IMR-90 (cell line): ENCODE measurements at regions not wholly inside any gene's neighbourhood (a gene's known extent, or its start where the extent isn't known, plus 50 kb on each side); places are given as distances from the start of the nearest gene placed in this dataset.

Source experiments
- ATAC-seq: fragments of 200-7000 bp; cut with Tn5 transposase; 2 replicates; pipeline ENCODE4 v1.9.1; 2020; ENCODE audit warnings: low read depth, mild to moderate bottlenecking, moderate library complexity
- BruUV-seq: library from RNA; stranded (reverse); fragments of 400-500 nt; replicated peaks from 2 replicates; lab custom pipeline; 2021; lab: Mats Ljungman, UMichigan
- CTCF ChIA-PET: fragments of 300-600 bp; formaldehyde crosslinking; extraction: SDS; loops from one replicate; lab custom pipeline; 2021; ENCODE audit warnings: antibody characterized with exemption; lab: Yijun Ruan, JAX
- POLR2A ChIA-PET: fragments of 300-600 bp; sonication (Branson Sonifier 250); formaldehyde crosslinking; loops from one replicate; lab custom pipeline; 2022; ENCODE audit warnings: antibody characterized with exemption; ENCODE audit not compliant: unreplicated experiment; lab: Charles Lee
- DNase-seq: peaks from one replicate; pipeline ENCODE4 v3.0.0; 2013
- H2AFZ ChIP-seq: replicated peaks from 2 replicates; pipeline ENCODE3; 2013; ENCODE audit warnings: low read length, mild to moderate bottlenecking; ENCODE audit not compliant: poor library complexity
- H2AK5ac ChIP-seq: 2 replicates; pipeline ENCODE4 v1.6.1; 2013; ENCODE audit warnings: low read depth, low read length, inconsistent platforms
- H2AK9ac ChIP-seq: replicated peaks from 2 replicates; pipeline ENCODE3; 2013; ENCODE audit warnings: mild to moderate bottlenecking, low read depth, low read length, moderate library complexity; ENCODE audit not compliant: poor library complexity
- H2BK120ac ChIP-seq: 2 replicates; pipeline ENCODE4 v1.6.1; 2013; ENCODE audit warnings: low read depth, low read length, inconsistent platforms
- H2BK15ac ChIP-seq: 3 replicates; pipeline ENCODE4 v1.6.1; 2013; ENCODE audit warnings: low read depth, low read length, inconsistent platforms
- H2BK20ac ChIP-seq: 2 replicates; pipeline ENCODE4 v1.6.1; 2013; ENCODE audit warnings: low read depth, mild to moderate bottlenecking, inconsistent platforms, low read length, moderate library complexity
- H2BK5ac ChIP-seq: 2 replicates; pipeline ENCODE4 v1.6.1; 2013; ENCODE audit warnings: mild to moderate bottlenecking, low read depth, low read length, inconsistent platforms; ENCODE audit not compliant: poor library complexity, severe bottlenecking
- H3K14ac ChIP-seq: replicated peaks from 2 replicates; pipeline ENCODE4 v1.6.1; 2013; ENCODE audit warnings: low read depth, low read length, inconsistent platforms
- H3K18ac ChIP-seq: 2 replicates; pipeline ENCODE4 v1.6.1; 2013; ENCODE audit warnings: low read depth, low read length, control low read depth
- H3K23ac ChIP-seq: 2 replicates; pipeline ENCODE4 v1.6.1; 2013; ENCODE audit warnings: low read depth, low read length, inconsistent platforms
- H3K27ac ChIP-seq: 2 replicates; pipeline ENCODE4 v1.5.1; 2013; ENCODE audit warnings: mild to moderate bottlenecking, control low read depth, low read length; ENCODE audit not compliant: insufficient read depth
- H3K27me3 ChIP-seq: 2 replicates; pipeline ENCODE4 v1.6.1; 2013; ENCODE audit warnings: low read length; ENCODE audit not compliant: control insufficient read depth, insufficient read depth
- H3K36me3 ChIP-seq: 2 replicates; pipeline ENCODE4 v1.6.1; 2013; ENCODE audit warnings: low read length, mixed read lengths; ENCODE audit not compliant: control insufficient read depth, insufficient read depth
- H3K4ac ChIP-seq: 2 replicates; pipeline ENCODE4 v1.6.1; 2013; ENCODE audit warnings: low read depth, low read length, inconsistent platforms
- H3K4me1 ChIP-seq: 2 replicates; pipeline ENCODE4 v1.6.1; 2013; ENCODE audit warnings: low read length, mixed read lengths; ENCODE audit not compliant: control insufficient read depth, insufficient read depth
- H3K4me2 ChIP-seq: 2 replicates; pipeline ENCODE4 v1.6.1; 2013; ENCODE audit warnings: low read depth, mild to moderate bottlenecking, control low read depth, low read length, moderate library complexity
- H3K4me3 ChIP-seq: 2 replicates; pipeline ENCODE4 v1.5.1; 2013; ENCODE audit warnings: low read depth, mild to moderate bottlenecking, control low read depth, low read length, moderate library complexity; ENCODE audit not compliant: insufficient read depth
- H3K56ac ChIP-seq: 2 replicates; pipeline ENCODE4 v1.6.1; 2013; ENCODE audit warnings: low read length, inconsistent platforms; ENCODE audit not compliant: insufficient read depth; ENCODE audit errors: extremely low read depth
- H3K79me1 ChIP-seq, 2 experiments: 2 replicates each; pipeline ENCODE4 v1.6.1; 2013; ENCODE audit warnings: low read length in 2 of 2, inconsistent platforms in 1 of 2, low read depth in 1 of 2
- H3K9ac ChIP-seq: 2 replicates; pipeline ENCODE4 v1.6.1; 2013; ENCODE audit warnings: low read depth, low read length, control low read depth
- H3K9me1 ChIP-seq: 2 replicates; pipeline ENCODE4 v1.6.1; 2013; ENCODE audit warnings: low read length, inconsistent platforms; ENCODE audit not compliant: insufficient read depth
- H3K9me3 ChIP-seq: 2 replicates; pipeline ENCODE4 v1.6.1; 2013; ENCODE audit warnings: low read length; ENCODE audit not compliant: control insufficient read depth, insufficient read depth
- H4K20me1 ChIP-seq: 2 replicates; pipeline ENCODE4 v1.6.1; 2013; ENCODE audit warnings: low read length, inconsistent platforms; ENCODE audit not compliant: insufficient read depth
- H4K5ac ChIP-seq: 2 replicates; pipeline ENCODE4 v1.6.1; 2013; ENCODE audit warnings: mild to moderate bottlenecking, low read depth, low read length, control low read depth
- H4K8ac ChIP-seq, 2 experiments: 2 replicates each; pipeline ENCODE4 v1.6.1; 2013; ENCODE audit warnings: low read depth in 2 of 2, low read length in 2 of 2, control low read depth in 1 of 2, inconsistent platforms in 1 of 2
- H4K91ac ChIP-seq: 2 replicates; pipeline ENCODE4 v1.6.1; 2013; ENCODE audit warnings: low read depth, low read length, inconsistent platforms; ENCODE audit not compliant: insufficient read depth
- CHD1 ChIP-seq: IDR thresholded peaks from 2 replicates; pipeline ENCODE4 v1.6.1; 2012; ENCODE audit warnings: low read depth, low read length, improper control_type of control experiment
- RFX5 ChIP-seq: IDR thresholded peaks from 2 replicates; pipeline ENCODE4 v1.8.0; 2012; ENCODE audit warnings: low read depth, mild to moderate bottlenecking, low read length, moderate library complexity
- WGBS, 2 experiments: methylation state at CpG; one replicate each; pipeline versions ENCODE4 v1.1.5 to v1.1.7; 2013; ENCODE audit warnings: missing lambda C conversion rate in 2 of 2; ENCODE audit not compliant: insufficient read length in 1 of 2; ENCODE audit errors: extremely low coverage in 2 of 2; 5-methylcytosine and 5-hydroxymethylcytosine counted together
- dilution Hi-C: fragments of 300-500 bp; cut with HindIII; formaldehyde crosslinking; loops from one replicate; pipeline ENCODE4 v1.14.3; 2018; ENCODE audit warnings: low sequenced_read_pairs; ENCODE audit not compliant: unreplicated experiment
- in situ Hi-C: fragments of 300-500 bp; cut with MboI; formaldehyde crosslinking; loops from 3 replicates; pipeline ENCODE4 v1.14.3; 2019; ENCODE audit warnings: low sequenced_read_pairs, inconsistent platforms, mixed read lengths
- intact Hi-C: fragments of 100-400 bp; cut with micrococcal nuclease; formaldehyde crosslinking; loops from 2 replicates; pipeline ENCODE4 v1.10.0; 2022

DNA sequence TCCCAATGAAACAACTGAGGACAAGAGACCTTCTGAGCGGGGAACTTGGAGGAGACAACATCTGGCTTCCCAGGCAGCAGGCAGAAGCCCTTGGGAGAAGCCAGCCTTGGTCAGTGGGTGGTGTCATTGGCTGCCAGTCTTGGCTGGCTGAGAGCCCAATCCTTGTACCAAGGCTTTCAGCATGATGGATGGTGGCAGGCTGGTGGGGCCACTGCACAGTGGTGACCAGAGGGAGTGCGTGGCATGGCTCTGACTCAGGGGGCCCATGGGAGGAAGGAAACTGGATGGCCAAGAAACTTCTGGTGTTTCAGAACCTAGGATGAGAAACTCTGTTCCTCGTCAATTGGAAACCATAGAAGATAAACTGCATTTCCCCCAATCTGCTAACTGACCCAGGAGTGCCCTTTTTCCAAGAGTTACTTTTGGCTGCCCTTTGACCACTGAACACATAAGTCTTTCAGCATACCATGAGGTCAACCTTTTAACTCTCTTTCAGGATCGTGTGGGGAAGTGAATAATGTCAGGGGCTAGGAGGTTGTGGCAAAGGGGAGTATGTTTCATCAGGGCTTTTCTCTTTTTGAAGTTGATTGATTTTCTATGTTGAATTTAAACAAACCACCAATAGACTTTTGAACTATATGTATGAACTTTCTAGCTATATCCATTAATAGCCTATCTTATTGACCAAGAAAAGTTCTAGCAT is 60.9 kb downstream of the SOWAHB start:
- ATAC-seq (no peak), DNase-seq (no peak)
- H3K4ac ChIP-seq = peak overlapping the region; percentile 15; the same call in 1 of the 2 replicates
- peaks cover 0 to 6% of the 10 kb centered on the region in 2 experiments; a peak in 2 of 4 replicates for H3K79me1 ChIP-seq
- no peak overlapping the region for H3K56ac ChIP-seq
- H2AK9ac ChIP-seq = no peak overlapping the region
- no peak overlapping the region for H2BK5ac ChIP-seq
- 0% methylated on average over 1 of the region's 4 CpGs; no CpG with 5 or more reads in 1 of the 2 experiments for WGBS, 2 experiments
- H3K27me3 ChIP-seq = no peaks in the 10 kb centered on the region
- no peak for TF ChIP-seq RFX5
- TF ChIP-seq CHD1 = no peak
- no peak overlapping the region for H2BK15ac ChIP-seq
- intact Hi-C loops = no loop called here
- no peak overlapping the region for H3K4me3 ChIP-seq
- no peak overlapping the region for H2BK20ac ChIP-seq
- no peak overlapping the region; the same call in 1 of the 2 replicates for H3K23ac ChIP-seq
- H4K5ac ChIP-seq = no peak overlapping the region
- H3K4me2 ChIP-seq = no peak overlapping the region
- peaks cover 5% of the 10 kb centered on the region; the same call in 1 of the 2 replicates for H3K9me1 ChIP-seq
- H3K36me3 ChIP-seq = no peaks in the 10 kb centered on the region
- ChIA-PET POLR2A (no interaction called here), CTCF (no interaction called here)
- H3K27ac ChIP-seq = no peak overlapping the region
- BruUV-seq = no TSS peak
- H3K14ac ChIP-seq = no peak overlapping the region
- in situ Hi-C loops = no loop called here
- peaks cover 3% of the 10 kb centered on the region; the same call in 1 of the 2 replicates for H3K9me3 ChIP-seq
- H4K20me1 ChIP-seq = no peaks in the 10 kb centered on the region
- no peak overlapping the region for H3K18ac ChIP-seq
- H4K8ac ChIP-seq = no peak overlapping the region
- no peak overlapping the region for H3K9ac ChIP-seq
- no peak overlapping the region for H4K91ac ChIP-seq
- H2BK120ac ChIP-seq = no peak overlapping the region
- dilution Hi-C loops = no loop called here
- H2AK5ac ChIP-seq = no peak overlapping the region
- H3K4me1 ChIP-seq = peaks cover 3% of the 10 kb centered on the region
- H2AFZ ChIP-seq = no peak overlapping the region
